SK-N-SH treated with all-trans-retinoic acid at 6 μM for 48 hours (cell line): ENCODE measurements at regions not wholly inside any gene's neighbourhood (a gene's known extent, or its start where the extent isn't known, plus 50 kb on each side); places are given as distances from the start of the nearest gene placed in this dataset.

Experiments used
- ATAC-seq: fragments of 200-7000 bp; cut with Tn5 transposase; 3 replicates; pipeline ENCODE4 v1.9.1; 2020; ENCODE audit warnings: mild to moderate bottlenecking, moderate library complexity
- ARNTL ChIP-seq: fragments of 450-650 bp; formaldehyde crosslinking; IDR thresholded peaks from 2 replicates; pipeline ENCODE4 v1.5.0; 2020; ENCODE audit warnings: low read depth, mild to moderate bottlenecking, moderate library complexity, borderline replicate concordance
- CSDC2 ChIP-seq: fragments of 250-450 bp; sonication (Bioruptor Pico); IDR thresholded peaks from 2 replicates; pipeline ENCODE4 v1.5.0; 2020; ENCODE audit warnings: mild to moderate bottlenecking, moderate library complexity
- CSRNP3 ChIP-seq: fragments of 250-450 bp; sonication (Bioruptor Pico); IDR thresholded peaks from 2 replicates; pipeline ENCODE4 v1.5.1; 2021; ENCODE audit warnings: mild to moderate bottlenecking, moderate library complexity
- ESRRG ChIP-seq: fragments of 250-450 bp; sonication (Bioruptor Pico); IDR thresholded peaks from 2 replicates; pipeline ENCODE4 v1.6.1; 2021; ENCODE audit warnings: mild to moderate bottlenecking
- ISL1 ChIP-seq: fragments of 250-450 bp; sonication (Bioruptor Pico); IDR thresholded peaks from 2 replicates; pipeline ENCODE4 v2.1.2; 2022; ENCODE audit warnings: mild to moderate bottlenecking, moderate library complexity
- OSR1 ChIP-seq: fragments of 250-450 bp; sonication (Bioruptor Pico); IDR thresholded peaks from 2 replicates; pipeline ENCODE4 v1.8.0; 2022; ENCODE audit warnings: moderate library complexity, mild to moderate bottlenecking, inconsistent platforms
- PATZ1 ChIP-seq: fragments of 250-450 bp; sonication (Bioruptor Pico); IDR thresholded peaks from 2 replicates; pipeline ENCODE4 v1.8.0; 2020; ENCODE audit warnings: mild to moderate bottlenecking, moderate library complexity, borderline replicate concordance
- POU6F1 ChIP-seq: fragments of 250-450 bp; sonication (Bioruptor Pico); IDR thresholded peaks from 2 replicates; pipeline ENCODE4 v1.8.0; 2021; ENCODE audit warnings: low read depth, mild to moderate bottlenecking, moderate library complexity, borderline replicate concordance
- PPARA ChIP-seq: fragments of 250-450 bp; sonication (Bioruptor Pico); IDR thresholded peaks from 2 replicates; pipeline ENCODE4 v1.5.0; 2020; ENCODE audit warnings: mild to moderate bottlenecking, borderline replicate concordance
- RARB ChIP-seq: fragments of 250-450 bp; sonication (Bioruptor Pico); IDR thresholded peaks from 2 replicates; pipeline ENCODE4 v1.8.0; 2021; ENCODE audit warnings: mild to moderate bottlenecking, moderate library complexity
- SNAI2 ChIP-seq: fragments of 250-450 bp; sonication (Bioruptor Pico); IDR thresholded peaks from 2 replicates; pipeline ENCODE4 v1.5.0; 2020; ENCODE audit warnings: mild to moderate bottlenecking, moderate library complexity
- TCF4 ChIP-seq: fragments of 250-450 bp; sonication (Bioruptor Pico); IDR thresholded peaks from 2 replicates; pipeline ENCODE4 v1.8.0; 2021; ENCODE audit warnings: mild to moderate bottlenecking, moderate library complexity, borderline replicate concordance
- TOX ChIP-seq: fragments of 250-450 bp; sonication (Bioruptor Pico); IDR thresholded peaks from 2 replicates; pipeline ENCODE4 v1.8.0; 2021; ENCODE audit warnings: mild to moderate bottlenecking, moderate library complexity, borderline replicate concordance
- TSHZ2 ChIP-seq: fragments of 250-450 bp; sonication (Bioruptor Pico); IDR thresholded peaks from 2 replicates; pipeline ENCODE4 v1.5.0; 2020; ENCODE audit warnings: mild to moderate bottlenecking, moderate library complexity
- ZC3H10 ChIP-seq: fragments of 250-450 bp; sonication (Bioruptor Pico); IDR thresholded peaks from 2 replicates; pipeline ENCODE4 v1.5.1; 2021; ENCODE audit warnings: mild to moderate bottlenecking, moderate library complexity
- ZFP3 ChIP-seq: fragments of 250-450 bp; sonication (Bioruptor Pico); IDR thresholded peaks from 2 replicates; pipeline ENCODE4 v1.5.0; 2020; ENCODE audit warnings: mild to moderate bottlenecking, moderate library complexity
- ZFP30 ChIP-seq: fragments of 450-650 bp; formaldehyde crosslinking; IDR thresholded peaks from 2 replicates; pipeline ENCODE4 v1.5.0; 2022; ENCODE audit warnings: mild to moderate bottlenecking, moderate library complexity
- ZNF565 ChIP-seq: fragments of 450-650 bp; formaldehyde crosslinking; conservative IDR thresholded peaks from 2 replicates; pipeline ENCODE4 v1.5.0; 2020; ENCODE audit warnings: low read depth, mild to moderate bottlenecking, moderate library complexity
- ZNF70 ChIP-seq: fragments of 450-650 bp; formaldehyde crosslinking; IDR thresholded peaks from 2 replicates; pipeline ENCODE4 v1.5.0; 2020; ENCODE audit warnings: mild to moderate bottlenecking, moderate library complexity
- ZNF8 ChIP-seq: fragments of 450-650 bp; formaldehyde crosslinking; IDR thresholded peaks from 2 replicates; pipeline ENCODE4 v1.5.0; 2020; ENCODE audit warnings: mild to moderate bottlenecking, moderate library complexity
- TF ChIP-seq, protein P1 (sequence below): fragments of 250-450 bp; sonication (Bioruptor Pico); IDR thresholded peaks from 2 replicates; pipeline ENCODE4 v1.5.1; 2020; ENCODE audit warnings: low read depth, mild to moderate bottlenecking, moderate library complexity

GRCh38 chr9:22528485-22528884 is 81.9 kb downstream of the DMRTA1 start:
- ATAC-seq = 0 out of 3 replicates have a peak, but pooled peaks have one; percentile 31
- TF ChIP-seq ZC3H10 (no peak), OSR1 (CRISPR knock-in tag) (no peak), TOX (CRISPR knock-in tag) (no peak), ZNF565 (CRISPR knock-in tag) (no peak), PATZ1 (CRISPR knock-in tag) (no peak), POU6F1 (CRISPR knock-in tag) (no peak), ZFP3 (no peak), ISL1 (CRISPR knock-in tag) (no peak), CSRNP3 (no peak), ZFP30 (no peak), ESRRG (CRISPR knock-in tag) (no peak), ZNF8 (CRISPR knock-in tag) (no peak), SNAI2 (CRISPR knock-in tag) (no peak), TCF4 (CRISPR knock-in tag) (no peak), ARNTL (CRISPR knock-in tag) (no peak), ZNF70 (no peak), RARB (no peak), TSHZ2 (CRISPR knock-in tag) (no peak), PPARA (no peak), CSDC2 (CRISPR knock-in tag) (no peak)

DNA sequence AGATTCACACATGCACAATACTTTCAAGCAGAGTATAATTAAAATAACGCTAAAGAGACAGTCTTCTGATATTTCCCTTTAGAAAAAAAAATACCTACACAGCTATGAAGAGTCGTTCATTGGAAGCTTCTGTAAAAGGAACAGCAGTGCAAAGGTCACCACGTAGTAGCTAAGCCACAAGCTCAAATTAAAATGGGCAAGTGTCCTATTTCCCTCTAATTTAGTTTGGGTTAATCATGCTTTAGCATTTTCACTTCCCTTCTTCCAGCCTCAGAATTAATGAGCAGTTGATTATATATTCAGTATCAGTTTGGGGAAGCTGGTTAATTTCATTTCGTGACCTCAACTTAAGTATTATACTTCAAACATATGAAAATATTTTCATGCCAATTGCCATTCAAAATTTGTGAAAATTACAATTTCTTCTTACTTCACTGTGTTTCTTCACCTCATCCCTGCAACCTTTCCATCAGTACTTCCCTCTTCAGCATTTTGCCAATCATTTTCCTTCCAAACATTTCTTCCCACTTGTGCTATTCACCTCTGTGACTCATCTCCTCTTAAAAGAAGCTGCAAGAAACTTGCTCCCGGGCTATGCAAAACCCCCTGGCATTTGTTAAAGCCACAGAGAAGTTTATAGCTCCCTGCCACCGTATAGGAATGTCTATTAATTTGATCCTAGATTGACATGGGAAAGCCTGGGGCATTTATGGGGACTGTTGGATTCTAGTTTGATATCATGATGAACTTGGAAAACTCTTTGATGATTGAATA is 83.0 kb downstream of the DMRTA1 start:
- no peak for ATAC-seq
- TF ChIP-seq ZFP3 = no peak
- TF ChIP-seq SNAI2 (CRISPR knock-in tag) = no peak
- TF ChIP-seq OSR1 (CRISPR knock-in tag) = no peak
- no peak for TF ChIP-seq ZNF8 (CRISPR knock-in tag)
- no peak for TF ChIP-seq TCF4 (CRISPR knock-in tag)
- TF ChIP-seq, protein P1, sequence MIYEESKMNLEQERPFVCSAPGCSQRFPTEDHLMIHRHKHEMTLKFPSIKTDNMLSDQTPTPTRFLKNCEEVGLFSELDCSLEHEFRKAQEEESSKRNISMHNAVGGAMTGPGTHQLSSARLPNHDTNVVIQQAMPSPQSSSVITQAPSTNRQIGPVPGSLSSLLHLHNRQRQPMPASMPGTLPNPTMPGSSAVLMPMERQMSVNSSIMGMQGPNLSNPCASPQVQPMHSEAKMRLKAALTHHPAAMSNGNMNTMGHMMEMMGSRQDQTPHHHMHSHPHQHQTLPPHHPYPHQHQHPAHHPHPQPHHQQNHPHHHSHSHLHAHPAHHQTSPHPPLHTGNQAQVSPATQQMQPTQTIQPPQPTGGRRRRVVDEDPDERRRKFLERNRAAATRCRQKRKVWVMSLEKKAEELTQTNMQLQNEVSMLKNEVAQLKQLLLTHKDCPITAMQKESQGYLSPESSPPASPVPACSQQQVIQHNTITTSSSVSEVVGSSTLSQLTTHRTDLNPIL (CRISPR knock-in tag) = no peak
- no peak for TF ChIP-seq ZNF70
- no peak for TF ChIP-seq ZNF565 (CRISPR knock-in tag)
- no peak for TF ChIP-seq CSDC2 (CRISPR knock-in tag)
- TF ChIP-seq ZFP30 = no peak
- TF ChIP-seq TSHZ2 (CRISPR knock-in tag) = no peak
- TF ChIP-seq ARNTL (CRISPR knock-in tag) = no peak
- TF ChIP-seq RARB = no peak
- no peak for TF ChIP-seq PATZ1 (CRISPR knock-in tag)
- no peak for TF ChIP-seq CSRNP3
- no peak for TF ChIP-seq ISL1 (CRISPR knock-in tag)
- TF ChIP-seq, all 23 proteins: peak for 0
